ENCODE measurements at regions not wholly inside any gene's neighbourhood (a gene's known extent, or its start where the extent isn't known, plus 50 kb on each side); places are given as distances from the start of the nearest gene placed in this dataset.

GRCh38 chr17:71217769-71218168 is 903.1 kb upstream of the SOX9 start:
- no peaks in the 10 kb centered on the region for H3K9me3 ChIP-seq (ENCODE audit: low read length)
- Mint-ChIP-seq H3K36me3 (no peaks in the 10 kb centered on the region), H3K27ac (no peak overlapping the region), H3K27me3 (no peaks in the 10 kb centered on the region), H3K9me3 (peaks cover 4 to 27% (median 10%) of the 10 kb centered on the region in 5 donors), H3K4me1 (no peaks in the 10 kb centered on the region), H3K4me3 (no peak overlapping the region)
- POLR2A ChIA-PET, result no interaction called here
- H3K36me3 ChIP-seq (ENCODE audit: insufficient read depth, low read length), result no peaks in the 10 kb centered on the region
- CTCF ChIA-PET, result no interaction called here
- no peaks in the 10 kb centered on the region for H3K27me3 ChIP-seq (ENCODE audit: insufficient read depth, low read length, poor library complexity, severe bottlenecking)
- no peaks in the 10 kb centered on the region for H3K4me1 ChIP-seq (ENCODE audit: insufficient read depth, low read length)
- H3K4me3 ChIP-seq (ENCODE audit: low read length), result no peak overlapping the region
- no peak overlapping the region for H3K27ac ChIP-seq (ENCODE audit: low read depth, low read length)
- DNase-seq, result no peak

- Histone ChIP-seq H3K27me3 (ENCODE audit: insufficient read depth, low read length, poor library complexity, severe bottlenecking) (no peaks in the 10 kb centered on the region), H3K9me3 (ENCODE audit: low read length) (no peaks in the 10 kb centered on the region), H3K27ac (ENCODE audit: low read depth, low read length) (no peak overlapping the region), H3K36me3 (ENCODE audit: insufficient read depth, low read length) (no peaks in the 10 kb centered on the region), H3K4me3 (ENCODE audit: low read length) (no peak overlapping the region), H3K4me1 (ENCODE audit: insufficient read depth, low read length) (no peaks in the 10 kb centered on the region)
- peaks cover 0 to 5% (median 0%) of the 10 kb centered on the region in 5 donors for H3K9me3 Mint-ChIP-seq
- H3K36me3 Mint-ChIP-seq, result no peaks in the 10 kb centered on the region
- POLR2A ChIA-PET, result no interaction called here
- CTCF ChIA-PET, result no interaction called here
- H3K4me1 Mint-ChIP-seq, result no peaks in the 10 kb centered on the region
- no peak overlapping the region for H3K4me3 Mint-ChIP-seq
- DNase-seq, result no peak
- no peak overlapping the region for H3K27ac Mint-ChIP-seq
- H3K27me3 Mint-ChIP-seq, result no peaks in the 10 kb centered on the region
These were observed 895.8 kb upstream of the SOX9 start for GRCh38 chr17:71224824-71225575.

GRCh38 chr17:71227841-71228240 is 893.0 kb upstream of the SOX9 start:
- Mint-ChIP-seq H3K4me3 (no peak overlapping the region), H3K36me3 (no peaks in the 10 kb centered on the region), H3K9me3 (peaks cover 0 to 11% (median 2%) of the 10 kb centered on the region in 5 donors), H3K4me1 (no peaks in the 10 kb centered on the region), H3K27me3 (no peaks in the 10 kb centered on the region), H3K27ac (no peak overlapping the region)
- CTCF ChIA-PET, result no interaction called here
- no peak overlapping the region for H3K4me3 ChIP-seq (ENCODE audit: low read length)
- no peaks in the 10 kb centered on the region for H3K4me1 ChIP-seq (ENCODE audit: insufficient read depth, low read length)
- no peak for DNase-seq
- POLR2A ChIA-PET, result no interaction called here
- H3K9me3 ChIP-seq (ENCODE audit: low read length), result no peaks in the 10 kb centered on the region
- H3K36me3 ChIP-seq (ENCODE audit: insufficient read depth, low read length), result no peaks in the 10 kb centered on the region
- no peaks in the 10 kb centered on the region for H3K27me3 ChIP-seq (ENCODE audit: insufficient read depth, low read length, poor library complexity, severe bottlenecking)
- H3K27ac ChIP-seq (ENCODE audit: low read depth, low read length), result no peak overlapping the region

GRCh38 chr17:71229070-71229469 is 891.8 kb upstream of the SOX9 start:
- CTCF ChIA-PET, result no interaction called here
- Mint-ChIP-seq H3K27ac (no peak overlapping the region), H3K36me3 (no peaks in the 10 kb centered on the region), H3K4me3 (no peak overlapping the region), H3K9me3 (peaks cover 2 to 18% (median 3%) of the 10 kb centered on the region in 5 donors), H3K4me1 (no peaks in the 10 kb centered on the region), H3K27me3 (peaks cover 0 to 2% of the 10 kb centered on the region in 2 donors)
- POLR2A ChIA-PET, result no interaction called here
- no peaks in the 10 kb centered on the region for H3K36me3 ChIP-seq (ENCODE audit: insufficient read depth, low read length)
- no peak overlapping the region for H3K27ac ChIP-seq (ENCODE audit: low read depth, low read length)
- no peak overlapping the region for H3K4me3 ChIP-seq (ENCODE audit: low read length)
- no peaks in the 10 kb centered on the region for H3K9me3 ChIP-seq (ENCODE audit: low read length)
- H3K27me3 ChIP-seq (ENCODE audit: insufficient read depth, low read length, poor library complexity, severe bottlenecking), result no peaks in the 10 kb centered on the region
- DNase-seq, result no peak
- H3K4me1 ChIP-seq (ENCODE audit: insufficient read depth, low read length), result no peaks in the 10 kb centered on the region

GRCh38 chr17:71232801-71233559 is 887.8 kb upstream of the SOX9 start:
- Histone ChIP-seq H3K27ac (ENCODE audit: low read depth, low read length) (no peak overlapping the region), H3K36me3 (ENCODE audit: insufficient read depth, low read length) (no peaks in the 10 kb centered on the region), H3K4me3 (ENCODE audit: low read length) (no peak overlapping the region), H3K4me1 (ENCODE audit: insufficient read depth, low read length) (no peaks in the 10 kb centered on the region), H3K27me3 (ENCODE audit: insufficient read depth, low read length, poor library complexity, severe bottlenecking) (no peaks in the 10 kb centered on the region), H3K9me3 (ENCODE audit: low read length) (no peaks in the 10 kb centered on the region)
- H3K36me3 Mint-ChIP-seq, result no peaks in the 10 kb centered on the region
- peaks cover 0 to 2% of the 10 kb centered on the region in 2 donors for H3K27me3 Mint-ChIP-seq
- H3K9me3 Mint-ChIP-seq, result peaks cover 2 to 24% (median 4%) of the 10 kb centered on the region in 5 donors
- ChIA-PET CTCF (no interaction called here), POLR2A (no interaction called here)
- no peak overlapping the region for H3K4me3 Mint-ChIP-seq
- no peak for DNase-seq
- H3K27ac Mint-ChIP-seq, result peak overlapping the region in 1 of 8 donors; percentile 21
- no peaks in the 10 kb centered on the region for H3K4me1 Mint-ChIP-seq

GRCh38 chr17:71234349-71234748 is 886.5 kb upstream of the SOX9 start:
- Histone ChIP-seq H3K4me1 (ENCODE audit: insufficient read depth, low read length) (no peaks in the 10 kb centered on the region), H3K27me3 (ENCODE audit: insufficient read depth, low read length, poor library complexity, severe bottlenecking) (no peaks in the 10 kb centered on the region), H3K36me3 (ENCODE audit: insufficient read depth, low read length) (no peaks in the 10 kb centered on the region), H3K27ac (ENCODE audit: low read depth, low read length) (no peak overlapping the region), H3K4me3 (ENCODE audit: low read length) (no peak overlapping the region), H3K9me3 (ENCODE audit: low read length) (no peaks in the 10 kb centered on the region)
- no peaks in the 10 kb centered on the region for H3K4me1 Mint-ChIP-seq
- no peak overlapping the region for H3K4me3 Mint-ChIP-seq
- DNase-seq, result no peak
- peaks cover 0 to 2% of the 10 kb centered on the region in 2 donors for H3K27me3 Mint-ChIP-seq
- peaks cover 2 to 28% (median 4%) of the 10 kb centered on the region in 5 donors for H3K9me3 Mint-ChIP-seq
- POLR2A ChIA-PET, result no interaction called here
- CTCF ChIA-PET, result no interaction called here
- H3K27ac Mint-ChIP-seq, result no peak overlapping the region
- H3K36me3 Mint-ChIP-seq, result no peaks in the 10 kb centered on the region

GRCh38 chr17:71237903-71238538 is 882.8 kb upstream of the SOX9 start:
- no peak overlapping the region for H3K27ac ChIP-seq (ENCODE audit: low read depth, low read length)
- ChIA-PET CTCF (no interaction called here), POLR2A (no interaction called here)
- no peak for DNase-seq
- no peaks in the 10 kb centered on the region for H3K9me3 ChIP-seq (ENCODE audit: low read length)
- no peak overlapping the region for H3K4me3 ChIP-seq (ENCODE audit: low read length)
- Mint-ChIP-seq H3K27ac (no peak overlapping the region), H3K27me3 (peaks cover 0 to 2% of the 10 kb centered on the region in 2 donors), H3K36me3 (no peaks in the 10 kb centered on the region), H3K4me1 (no peaks in the 10 kb centered on the region), H3K9me3 (peaks cover 0 to 35% (median 3%) of the 10 kb centered on the region in 5 donors), H3K4me3 (no peak overlapping the region)
- no peaks in the 10 kb centered on the region for H3K36me3 ChIP-seq (ENCODE audit: insufficient read depth, low read length)
- no peaks in the 10 kb centered on the region for H3K4me1 ChIP-seq (ENCODE audit: insufficient read depth, low read length)
- no peaks in the 10 kb centered on the region for H3K27me3 ChIP-seq (ENCODE audit: insufficient read depth, low read length, poor library complexity, severe bottlenecking)

GRCh38 chr17:71247441-71248015 is 873.3 kb upstream of the SOX9 start:
- Mint-ChIP-seq H3K4me1 (no peaks in the 10 kb centered on the region), H3K27ac (no peak overlapping the region), H3K9me3 (peaks cover 4 to 15% (median 6%) of the 10 kb centered on the region in 5 donors), H3K4me3 (no peak overlapping the region), H3K36me3 (no peaks in the 10 kb centered on the region), H3K27me3 (no peaks in the 10 kb centered on the region)
- no peaks in the 10 kb centered on the region for H3K36me3 ChIP-seq (ENCODE audit: insufficient read depth, low read length)
- no peak overlapping the region for H3K27ac ChIP-seq (ENCODE audit: low read depth, low read length)
- POLR2A ChIA-PET, result no interaction called here
- H3K4me3 ChIP-seq (ENCODE audit: low read length), result no peak overlapping the region
- CTCF ChIA-PET, result no interaction called here
- no peaks in the 10 kb centered on the region for H3K9me3 ChIP-seq (ENCODE audit: low read length)
- H3K4me1 ChIP-seq (ENCODE audit: insufficient read depth, low read length), result no peaks in the 10 kb centered on the region
- no peaks in the 10 kb centered on the region for H3K27me3 ChIP-seq (ENCODE audit: insufficient read depth, low read length, poor library complexity, severe bottlenecking)
- no peak for DNase-seq

All from CD8-positive, alpha-beta memory T cell (primary cell).